ENCODE measurements at regions not wholly inside any gene's neighbourhood (a gene's known extent, or its start where the extent isn't known, plus 50 kb on each side); places are given as distances from the start of the nearest gene placed in this dataset.

DNA sequence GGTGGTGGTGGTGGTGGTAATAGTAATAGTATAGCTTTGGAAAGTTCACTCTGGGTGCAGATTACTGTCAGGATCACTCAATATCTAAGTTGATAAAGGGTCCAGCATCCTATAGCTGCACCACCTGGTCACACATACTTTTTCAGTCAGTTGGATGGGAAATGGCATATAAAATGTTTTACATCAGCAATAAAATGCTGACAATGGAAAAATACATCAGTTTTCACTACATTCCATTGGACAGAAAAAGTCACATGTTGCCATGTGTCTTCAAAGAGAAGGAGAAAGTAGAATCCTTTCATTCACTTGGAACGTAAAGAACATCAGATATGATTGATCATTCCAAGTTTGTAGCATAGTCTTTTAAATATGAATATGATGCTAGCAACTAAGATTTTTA, 481.4 kb downstream of the SLITRK6 start:
- Histone ChIP-seq H3K27me3 (ENCODE audit: control insufficient read depth in 1 of 2, insufficient read depth in 2 of 2, low read length in 2 of 2) (no peaks in the 10 kb centered on the region), H3K9me3 (ENCODE audit: control insufficient read depth in 1 of 2, low read length in 2 of 2) (peaks cover 0 to 6% of the 10 kb centered on the region in 2 donors), H3K4me1 (ENCODE audit: control insufficient read depth in 1 of 2, insufficient read depth in 2 of 2, low read length in 2 of 2) (no peaks in the 10 kb centered on the region), H3K36me3 (ENCODE audit: control insufficient read depth in 1 of 2, insufficient read depth in 2 of 2, low read length in 2 of 2) (no peaks in the 10 kb centered on the region), H3K4me3 (ENCODE audit: low read depth in 1 of 2, low read length in 2 of 2) (no peak overlapping the region), H3K27ac (ENCODE audit: low read depth, low read length) (no peak overlapping the region), H3K9ac (ENCODE audit: low read depth in 1 of 2, low read length in 2 of 2) (no peak overlapping the region)

DNA sequence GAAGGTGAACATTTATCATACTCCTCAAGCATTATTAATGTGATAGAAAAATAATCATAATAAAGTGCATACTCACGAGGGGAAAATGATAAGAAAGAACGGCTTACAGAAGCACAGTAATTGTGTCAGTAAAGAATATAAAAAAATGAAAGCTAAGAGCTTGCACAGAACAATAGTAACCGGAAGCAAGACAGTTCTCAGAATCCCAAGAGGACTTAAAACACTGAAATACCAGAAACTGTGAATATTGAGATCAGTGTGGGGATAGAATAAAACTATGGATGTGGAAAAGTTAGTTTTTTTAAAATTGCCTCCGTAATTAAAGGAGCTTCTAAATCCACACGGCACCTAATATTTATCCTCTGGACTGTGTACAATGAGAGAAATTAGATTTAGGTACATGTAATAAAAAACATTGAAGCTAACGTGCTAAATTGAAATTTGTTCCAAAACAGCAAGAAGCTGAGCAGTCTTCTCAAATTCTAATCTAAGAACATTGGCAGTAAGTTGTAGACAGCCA, 482.7 kb downstream of the SLITRK6 start:
- H3K27ac ChIP-seq (ENCODE audit: low read depth, low read length): no peak overlapping the region

DNA sequence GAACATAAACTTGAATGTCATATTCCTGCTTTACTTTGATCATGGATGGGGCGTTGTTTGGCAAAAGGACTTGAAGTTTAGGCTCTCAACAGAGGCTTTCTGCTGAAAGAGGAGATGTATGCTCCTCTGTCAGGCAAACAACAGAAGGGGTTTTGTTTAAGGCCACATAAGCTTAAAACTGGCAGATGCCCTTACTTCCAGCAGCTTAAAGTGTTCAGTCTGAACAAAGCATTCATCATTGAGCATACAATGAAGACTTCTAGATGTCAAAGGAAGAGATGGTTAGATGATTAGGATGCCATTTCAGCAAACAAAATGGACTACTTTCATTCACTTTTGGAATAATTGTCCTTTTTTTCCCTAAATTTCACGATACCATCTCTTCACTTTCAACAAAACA, 484.5 kb downstream of the SLITRK6 start:
- Histone ChIP-seq H3K4me1 (ENCODE audit: control insufficient read depth in 1 of 2, insufficient read depth in 2 of 2, low read length in 2 of 2) (no peaks in the 10 kb centered on the region), H3K36me3 (ENCODE audit: control insufficient read depth in 1 of 2, insufficient read depth in 2 of 2, low read length in 2 of 2) (no peaks in the 10 kb centered on the region), H3K27me3 (ENCODE audit: control insufficient read depth in 1 of 2, insufficient read depth in 2 of 2, low read length in 2 of 2) (no peaks in the 10 kb centered on the region), H3K27ac (ENCODE audit: low read depth, low read length) (no peak overlapping the region), H3K9me3 (ENCODE audit: control insufficient read depth in 1 of 2, low read length in 2 of 2) (peaks cover 6 to 10% of the 10 kb centered on the region in 2 donors), H3K4me3 (ENCODE audit: low read depth in 1 of 2, low read length in 2 of 2) (no peak overlapping the region), H3K9ac (ENCODE audit: low read depth in 1 of 2, low read length in 2 of 2) (no peak overlapping the region)

More for the DNA sequence above, 482.7 kb downstream of the SLITRK6 start:
- Histone ChIP-seq H3K9ac (ENCODE audit: low read depth in 1 of 2, low read length in 2 of 2) (no peak overlapping the region), H3K36me3 (ENCODE audit: control insufficient read depth in 1 of 2, insufficient read depth in 2 of 2, low read length in 2 of 2) (no peaks in the 10 kb centered on the region), H3K4me3 (ENCODE audit: low read depth in 1 of 2, low read length in 2 of 2) (no peak overlapping the region), H3K4me1 (ENCODE audit: control insufficient read depth in 1 of 2, insufficient read depth in 2 of 2, low read length in 2 of 2) (no peaks in the 10 kb centered on the region), H3K27me3 (ENCODE audit: control insufficient read depth in 1 of 2, insufficient read depth in 2 of 2, low read length in 2 of 2) (no peaks in the 10 kb centered on the region), H3K9me3 (ENCODE audit: control insufficient read depth in 1 of 2, low read length in 2 of 2) (peaks cover under 1 to 10% of the 10 kb centered on the region in 2 donors)

DNA sequence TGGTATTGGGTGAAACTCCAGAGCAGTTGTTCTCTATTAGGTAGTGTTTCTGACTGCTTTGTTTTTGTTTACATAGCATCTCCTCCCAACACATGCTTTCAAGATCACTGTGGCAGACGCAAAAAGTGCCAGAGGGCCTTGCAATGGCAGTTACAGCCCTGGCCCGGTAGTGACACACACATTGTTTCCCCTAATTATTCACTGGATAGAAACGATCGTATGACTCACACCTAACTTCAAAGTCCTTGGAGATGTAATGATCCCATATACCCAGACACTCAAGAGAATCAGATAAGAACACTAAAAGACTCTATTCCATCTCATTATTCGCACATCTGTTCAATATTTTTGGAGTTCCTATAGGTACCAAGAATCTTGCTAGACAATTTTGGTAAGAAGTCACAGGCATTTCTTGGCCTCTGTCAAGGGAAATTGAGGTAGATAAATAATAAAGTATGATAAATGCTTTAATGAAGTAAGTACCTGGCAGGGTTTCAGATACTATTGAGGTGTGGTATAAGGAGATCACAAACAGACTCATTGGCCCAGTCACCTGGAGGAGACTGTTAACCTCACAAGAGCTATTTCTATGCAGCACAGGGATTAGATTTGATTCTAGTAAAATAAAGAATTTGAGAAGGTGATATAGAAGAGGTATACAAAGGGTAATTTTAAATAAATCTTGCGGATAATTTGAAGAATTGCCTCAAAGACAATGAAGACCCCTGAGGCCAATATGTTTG, 485.3 kb downstream of the SLITRK6 start:
- Histone ChIP-seq H3K27me3 (ENCODE audit: control insufficient read depth in 1 of 2, insufficient read depth in 2 of 2, low read length in 2 of 2) (no peaks in the 10 kb centered on the region), H3K27ac (ENCODE audit: low read depth, low read length) (no peak overlapping the region), H3K36me3 (ENCODE audit: control insufficient read depth in 1 of 2, insufficient read depth in 2 of 2, low read length in 2 of 2) (no peaks in the 10 kb centered on the region), H3K4me3 (ENCODE audit: low read depth in 1 of 2, low read length in 2 of 2) (no peak overlapping the region), H3K9ac (ENCODE audit: low read depth in 1 of 2, low read length in 2 of 2) (no peak overlapping the region), H3K4me1 (ENCODE audit: control insufficient read depth in 1 of 2, insufficient read depth in 2 of 2, low read length in 2 of 2) (no peaks in the 10 kb centered on the region), H3K9me3 (ENCODE audit: control insufficient read depth in 1 of 2, low read length in 2 of 2) (peaks cover 6 to 10% of the 10 kb centered on the region in 2 donors)

DNA sequence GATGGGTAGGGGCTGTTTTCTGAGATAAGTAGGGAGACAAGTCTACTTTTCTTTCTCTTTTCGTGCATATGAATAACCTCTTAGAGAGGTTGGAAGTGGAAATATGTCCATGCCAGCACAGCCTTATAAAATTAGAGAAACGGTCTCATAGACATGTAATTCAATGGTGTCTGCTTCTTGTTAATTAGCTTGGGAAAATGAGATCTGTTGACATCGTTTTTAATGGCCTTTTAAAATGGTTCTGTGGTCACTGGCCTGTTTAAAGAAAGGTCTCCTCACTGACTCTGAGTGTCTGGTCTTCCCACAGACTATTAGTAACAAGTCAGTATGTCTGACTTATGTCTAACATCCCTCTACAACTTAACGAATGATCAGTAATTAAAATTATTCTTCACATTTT, 487.1 kb downstream of the SLITRK6 start:
- Histone ChIP-seq H3K36me3 (ENCODE audit: control insufficient read depth in 1 of 2, insufficient read depth in 2 of 2, low read length in 2 of 2) (no peaks in the 10 kb centered on the region), H3K9ac (ENCODE audit: low read depth in 1 of 2, low read length in 2 of 2) (no peak overlapping the region), H3K4me1 (ENCODE audit: control insufficient read depth in 1 of 2, insufficient read depth in 2 of 2, low read length in 2 of 2) (no peaks in the 10 kb centered on the region), H3K9me3 (ENCODE audit: control insufficient read depth in 1 of 2, low read length in 2 of 2) (peaks cover 6 to 10% of the 10 kb centered on the region in 2 donors), H3K27ac (ENCODE audit: low read depth, low read length) (no peak overlapping the region), H3K4me3 (ENCODE audit: low read depth in 1 of 2, low read length in 2 of 2) (no peak overlapping the region), H3K27me3 (ENCODE audit: control insufficient read depth in 1 of 2, insufficient read depth in 2 of 2, low read length in 2 of 2) (no peaks in the 10 kb centered on the region)

DNA sequence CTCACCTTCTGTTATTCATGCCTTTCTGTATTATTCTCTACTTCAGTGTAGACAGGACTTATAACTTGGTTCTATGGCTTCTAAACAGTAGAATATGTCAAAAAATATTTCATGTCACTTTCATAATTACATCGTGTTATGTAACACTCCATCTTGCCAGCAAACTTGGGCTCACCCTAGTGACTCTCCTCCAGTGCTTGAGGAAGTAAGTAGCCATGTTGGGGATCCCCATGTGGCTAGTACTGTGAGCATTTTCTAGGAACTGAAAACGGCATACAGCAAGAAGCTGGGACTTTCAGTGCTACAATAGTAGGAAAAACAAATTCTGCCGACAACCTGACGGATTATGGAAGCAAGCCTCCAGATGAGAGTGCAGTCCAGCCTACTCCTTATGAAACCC, 495.6 kb downstream of the SLITRK6 start:
- Histone ChIP-seq H3K9ac (ENCODE audit: low read depth in 1 of 2, low read length in 2 of 2) (no peak overlapping the region), H3K9me3 (ENCODE audit: control insufficient read depth in 1 of 2, low read length in 2 of 2) (peaks cover 1 to 2% of the 10 kb centered on the region in 2 donors)

DNA sequence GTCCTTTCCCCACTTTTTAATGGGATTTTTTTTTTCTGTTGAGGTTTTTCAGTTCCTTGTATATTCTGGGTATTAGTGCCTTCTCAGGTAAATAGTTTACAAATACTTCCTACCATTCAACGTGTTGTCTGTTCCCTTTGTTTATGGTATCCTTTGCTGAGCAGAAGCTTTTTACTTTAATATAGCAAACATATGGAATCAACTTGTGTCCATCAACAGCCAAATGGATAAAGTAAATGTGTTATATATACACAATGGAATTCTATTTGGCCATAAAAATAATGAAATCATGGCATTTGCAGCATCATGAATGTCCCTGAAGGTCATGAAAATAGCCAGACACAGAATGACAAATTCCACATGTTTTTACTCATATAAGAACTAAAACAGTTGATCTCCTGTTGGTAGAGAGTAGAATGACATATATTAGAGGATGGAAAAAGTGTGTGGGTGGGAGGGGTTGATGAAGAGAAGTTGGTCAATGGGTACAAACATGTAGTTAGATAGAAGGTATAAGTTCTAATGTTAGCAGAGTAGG, 500.8 kb downstream of the SLITRK6 start:
- no peaks in the 10 kb centered on the region for H3K36me3 ChIP-seq (ENCODE audit: control insufficient read depth in 1 of 2, insufficient read depth in 2 of 2, low read length in 2 of 2)

More for the DNA sequence above, 495.6 kb downstream of the SLITRK6 start:
- H3K27me3 ChIP-seq (ENCODE audit: control insufficient read depth in 1 of 2, insufficient read depth in 2 of 2, low read length in 2 of 2): no peaks in the 10 kb centered on the region
- H3K36me3 ChIP-seq (ENCODE audit: control insufficient read depth in 1 of 2, insufficient read depth in 2 of 2, low read length in 2 of 2): no peaks in the 10 kb centered on the region
- no peak overlapping the region for H3K4me3 ChIP-seq (ENCODE audit: low read depth in 1 of 2, low read length in 2 of 2)
- no peaks in the 10 kb centered on the region for H3K4me1 ChIP-seq (ENCODE audit: control insufficient read depth in 1 of 2, insufficient read depth in 2 of 2, low read length in 2 of 2)
- no peak overlapping the region for H3K27ac ChIP-seq (ENCODE audit: low read depth, low read length)

DNA sequence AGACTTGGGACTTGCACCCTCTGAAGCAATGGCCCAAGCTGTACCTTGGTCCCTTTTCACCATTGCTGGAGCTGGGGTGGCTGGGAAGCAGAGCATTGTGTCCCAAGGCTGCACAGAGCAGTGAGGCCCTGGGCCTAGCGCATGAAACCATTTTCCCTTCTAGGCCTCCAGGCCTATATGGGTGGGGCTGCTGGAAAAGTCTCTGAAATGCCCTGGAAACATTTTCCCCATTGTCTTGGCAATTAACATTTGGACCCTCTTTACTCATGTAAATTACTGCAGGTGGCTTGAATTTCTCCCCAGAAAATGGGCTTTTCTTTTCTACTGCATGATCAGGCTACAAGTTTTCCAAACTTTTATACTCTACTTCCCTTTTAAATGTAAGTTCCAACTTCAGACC, 510.5 kb downstream of the SLITRK6 start:
- H3K9ac ChIP-seq (ENCODE audit: low read depth in 1 of 2, low read length in 2 of 2): no peak overlapping the region
- H3K9me3 ChIP-seq (ENCODE audit: control insufficient read depth in 1 of 2, low read length in 2 of 2): peaks cover 0 to 2% of the 10 kb centered on the region in 2 donors
- H3K4me3 ChIP-seq (ENCODE audit: low read depth in 1 of 2, low read length in 2 of 2): no peak overlapping the region
- no peaks in the 10 kb centered on the region for H3K36me3 ChIP-seq (ENCODE audit: control insufficient read depth in 1 of 2, insufficient read depth in 2 of 2, low read length in 2 of 2)
- H3K4me1 ChIP-seq (ENCODE audit: control insufficient read depth in 1 of 2, insufficient read depth in 2 of 2, low read length in 2 of 2): no peaks in the 10 kb centered on the region
- H3K27me3 ChIP-seq (ENCODE audit: control insufficient read depth in 1 of 2, insufficient read depth in 2 of 2, low read length in 2 of 2): no peaks in the 10 kb centered on the region
- H3K27ac ChIP-seq (ENCODE audit: low read depth, low read length): no peak overlapping the region

More for the DNA sequence above, 500.8 kb downstream of the SLITRK6 start:
- Histone ChIP-seq H3K27me3 (ENCODE audit: control insufficient read depth in 1 of 2, insufficient read depth in 2 of 2, low read length in 2 of 2) (no peaks in the 10 kb centered on the region), H3K4me1 (ENCODE audit: control insufficient read depth in 1 of 2, insufficient read depth in 2 of 2, low read length in 2 of 2) (no peaks in the 10 kb centered on the region), H3K9ac (ENCODE audit: low read depth in 1 of 2, low read length in 2 of 2) (no peak overlapping the region), H3K27ac (ENCODE audit: low read depth, low read length) (no peak overlapping the region), H3K4me3 (ENCODE audit: low read depth in 1 of 2, low read length in 2 of 2) (no peak overlapping the region), H3K9me3 (ENCODE audit: control insufficient read depth in 1 of 2, low read length in 2 of 2) (peaks cover 0 to 7% of the 10 kb centered on the region in 2 donors)

DNA sequence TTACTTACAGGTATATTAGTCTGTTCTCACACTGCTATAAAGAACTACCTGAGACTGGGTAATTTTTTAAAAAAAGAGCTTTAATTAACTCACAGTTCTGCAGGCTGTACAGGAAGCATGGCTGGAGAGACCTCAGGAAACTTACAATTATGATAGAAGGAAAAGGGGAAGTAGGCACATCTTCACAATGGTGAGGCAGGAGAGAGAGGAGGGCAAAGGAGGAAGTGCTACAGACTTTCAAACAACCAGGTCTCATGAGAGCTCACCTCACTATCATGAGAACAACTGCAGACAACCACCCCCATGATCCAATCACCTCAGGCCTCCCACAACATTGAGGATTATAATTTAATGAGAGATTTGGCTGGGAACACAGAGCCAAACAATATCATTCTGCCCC, 511.7 kb downstream of the SLITRK6 start:
- Histone ChIP-seq H3K9ac (ENCODE audit: low read depth in 1 of 2, low read length in 2 of 2) (no peak overlapping the region), H3K27ac (ENCODE audit: low read depth, low read length) (no peak overlapping the region), H3K36me3 (ENCODE audit: control insufficient read depth in 1 of 2, insufficient read depth in 2 of 2, low read length in 2 of 2) (no peaks in the 10 kb centered on the region), H3K9me3 (ENCODE audit: control insufficient read depth in 1 of 2, low read length in 2 of 2) (peaks cover 0 to 2% of the 10 kb centered on the region in 2 donors), H3K4me1 (ENCODE audit: control insufficient read depth in 1 of 2, insufficient read depth in 2 of 2, low read length in 2 of 2) (no peaks in the 10 kb centered on the region), H3K27me3 (ENCODE audit: control insufficient read depth in 1 of 2, insufficient read depth in 2 of 2, low read length in 2 of 2) (no peaks in the 10 kb centered on the region), H3K4me3 (ENCODE audit: low read depth in 1 of 2, low read length in 2 of 2) (no peak overlapping the region)

DNA sequence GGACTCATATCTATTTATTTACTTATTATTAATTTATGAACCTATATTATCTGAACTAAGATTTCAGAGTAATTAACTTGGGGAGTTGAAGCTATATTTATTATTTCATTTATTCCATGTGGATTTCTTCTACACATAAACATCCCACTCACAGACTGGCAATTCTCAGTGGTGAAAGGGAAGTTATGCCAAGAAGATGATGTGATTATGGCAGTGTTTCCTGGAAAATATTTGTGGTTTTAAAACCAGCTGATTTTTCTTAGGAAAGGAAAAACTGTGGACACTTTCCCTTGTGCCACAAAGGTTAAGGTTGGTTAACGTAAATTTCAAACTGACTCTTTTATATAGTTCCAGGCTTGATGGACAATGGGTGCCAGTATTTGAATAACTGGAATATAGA, 513.1 kb downstream of the SLITRK6 start:
- Histone ChIP-seq H3K27me3 (ENCODE audit: control insufficient read depth in 1 of 2, insufficient read depth in 2 of 2, low read length in 2 of 2) (no peaks in the 10 kb centered on the region), H3K9me3 (ENCODE audit: control insufficient read depth in 1 of 2, low read length in 2 of 2) (peaks cover 0 to 2% of the 10 kb centered on the region in 2 donors), H3K4me3 (ENCODE audit: low read depth in 1 of 2, low read length in 2 of 2) (no peak overlapping the region), H3K36me3 (ENCODE audit: control insufficient read depth in 1 of 2, insufficient read depth in 2 of 2, low read length in 2 of 2) (no peaks in the 10 kb centered on the region), H3K4me1 (ENCODE audit: control insufficient read depth in 1 of 2, insufficient read depth in 2 of 2, low read length in 2 of 2) (no peaks in the 10 kb centered on the region), H3K27ac (ENCODE audit: low read depth, low read length) (no peak overlapping the region), H3K9ac (ENCODE audit: low read depth in 1 of 2, low read length in 2 of 2) (no peak overlapping the region)

Measured in duodenal mucosa (tissue), 2 donors.